22Rv1 (cell line): ENCODE measurements at regions not wholly inside any gene's neighbourhood (a gene's known extent, or its start where the extent isn't known, plus 50 kb on each side); places are given as distances from the start of the nearest gene placed in this dataset.

ENCODE experiments used
- CTCF ChIP-seq: fragments of 450-650 bp; IDR thresholded peaks from 2 replicates; pipeline ENCODE4 v1.5.1; 2017; ENCODE audit warnings: mild to moderate bottlenecking
- ZFX ChIP-seq: fragments of 450-650 bp; IDR thresholded peaks from 2 replicates; pipeline ENCODE4 v1.6.1; 2017; ENCODE audit warnings: antibody characterized with exemption, borderline replicate concordance

GRCh38 chr12:88903333-88903732 is 323.1 kb upstream of the KITLG start:
- TF ChIP-seq CTCF: no peak
- no peak for TF ChIP-seq ZFX
